ENCODE measurements at regions not wholly inside any gene's neighbourhood (a gene's known extent, or its start where the extent isn't known, plus 50 kb on each side); places are given as distances from the start of the nearest gene placed in this dataset.

- Histone ChIP-seq H3K36me3 (ENCODE audit: control insufficient read depth in 1 of 2, insufficient read depth in 2 of 2, low read length in 2 of 2) (no peaks in the 10 kb centered on the region), H3K79me1 (ENCODE audit: low read length) (no peaks in the 10 kb centered on the region), H2BK12ac (ENCODE audit: low read length) (no peak overlapping the region), H2AFZ (ENCODE audit: insufficient read depth, low read length, poor library complexity) (no peak overlapping the region), H3K9ac (ENCODE audit: low read length) (no peak overlapping the region), H3K9me3 (ENCODE audit: insufficient read depth, low read depth, low read length) (no peaks in the 10 kb centered on the region), H3K23ac (ENCODE audit: low read length) (no peak overlapping the region), H3K4me3 (ENCODE audit: low read depth, low read length) (no peak overlapping the region), H4K8ac (ENCODE audit: low read depth, low read length) (no peak overlapping the region), H3K4me2 (ENCODE audit: low read length) (no peak overlapping the region), H3K27ac (ENCODE audit: low read depth, low read length) (no peak overlapping the region), H3K27me3 (ENCODE audit: insufficient read depth, low read length) (no peaks in the 10 kb centered on the region), H2BK120ac (ENCODE audit: insufficient read depth, low read length, poor library complexity) (no peak overlapping the region), H3K18ac (ENCODE audit: low read length) (no peak overlapping the region), H4K12ac (ENCODE audit: low read depth, low read length) (no peak overlapping the region), H3K79me2 (ENCODE audit: control insufficient read depth, insufficient read depth, low read length, poor library complexity) (no peaks in the 10 kb centered on the region), H3K4ac (ENCODE audit: low read depth, low read length) (no peak overlapping the region), H3K4me1 (ENCODE audit: control insufficient read depth in 1 of 2, insufficient read depth in 2 of 2, low read length in 2 of 2) (no peaks in the 10 kb centered on the region), H3K14ac (ENCODE audit: low read length) (no peak overlapping the region), H4K91ac (ENCODE audit: low read depth, low read length) (no peak overlapping the region), H2BK5ac (ENCODE audit: low read depth, low read length, poor library complexity) (no peak overlapping the region), H2AK5ac (ENCODE audit: low read length) (no peak overlapping the region)
- no CpG with 5 or more reads among the region's 2 CpGs for WGBS (ENCODE audit: extremely low coverage, insufficient coverage, insufficient read length)
- no peak for DNase-seq
Measured at GRCh38 chr4:38536716-38537115, 127.3 kb upstream of the KLF3 start.

GRCh38 chr4:38537666-38538065 is 126.3 kb upstream of the KLF3 start:
- Histone ChIP-seq H2AK5ac (ENCODE audit: low read length) (no peak overlapping the region), H3K79me2 (ENCODE audit: control insufficient read depth, insufficient read depth, low read length, poor library complexity) (no peaks in the 10 kb centered on the region), H3K4ac (ENCODE audit: low read depth, low read length) (no peak overlapping the region), H3K4me2 (ENCODE audit: low read length) (no peak overlapping the region), H3K4me3 (ENCODE audit: low read depth, low read length) (no peak overlapping the region), H3K27me3 (ENCODE audit: insufficient read depth, low read length) (no peaks in the 10 kb centered on the region), H3K36me3 (ENCODE audit: control insufficient read depth in 1 of 2, insufficient read depth in 2 of 2, low read length in 2 of 2) (no peaks in the 10 kb centered on the region), H3K14ac (ENCODE audit: low read length) (no peak overlapping the region), H3K4me1 (ENCODE audit: control insufficient read depth in 1 of 2, insufficient read depth in 2 of 2, low read length in 2 of 2) (no peaks in the 10 kb centered on the region), H2BK5ac (ENCODE audit: low read depth, low read length, poor library complexity) (no peak overlapping the region), H3K9me3 (ENCODE audit: insufficient read depth, low read depth, low read length) (no peaks in the 10 kb centered on the region), H2AFZ (ENCODE audit: insufficient read depth, low read length, poor library complexity) (no peak overlapping the region), H4K12ac (ENCODE audit: low read depth, low read length) (no peak overlapping the region), H2BK120ac (ENCODE audit: insufficient read depth, low read length, poor library complexity) (no peak overlapping the region), H2BK12ac (ENCODE audit: low read length) (no peak overlapping the region), H3K18ac (ENCODE audit: low read length) (no peak overlapping the region), H4K91ac (ENCODE audit: low read depth, low read length) (no peak overlapping the region), H3K9ac (ENCODE audit: low read length) (no peak overlapping the region), H3K27ac (ENCODE audit: low read depth, low read length) (no peak overlapping the region), H4K8ac (ENCODE audit: low read depth, low read length) (no peak overlapping the region), H3K79me1 (ENCODE audit: low read length) (no peaks in the 10 kb centered on the region), H3K23ac (ENCODE audit: low read length) (no peak overlapping the region)
- WGBS (ENCODE audit: extremely low coverage, insufficient coverage, insufficient read length), result no CpG with 5 or more reads among the region's 1 CpG
- no peak for DNase-seq

- H3K14ac ChIP-seq (ENCODE audit: low read length), result no peak overlapping the region
- H2AFZ ChIP-seq (ENCODE audit: insufficient read depth, low read length, poor library complexity), result no peak overlapping the region
- no peak overlapping the region for H2BK12ac ChIP-seq (ENCODE audit: low read length)
- no peak overlapping the region for H4K8ac ChIP-seq (ENCODE audit: low read depth, low read length)
- no peak overlapping the region for H3K9ac ChIP-seq (ENCODE audit: low read length)
- H3K27me3 ChIP-seq (ENCODE audit: insufficient read depth, low read length), result no peaks in the 10 kb centered on the region
- H3K9me3 ChIP-seq (ENCODE audit: insufficient read depth, low read depth, low read length), result no peaks in the 10 kb centered on the region
- H4K12ac ChIP-seq (ENCODE audit: low read depth, low read length), result no peak overlapping the region
- H3K36me3 ChIP-seq (ENCODE audit: control insufficient read depth in 1 of 2, insufficient read depth in 2 of 2, low read length in 2 of 2), result no peaks in the 10 kb centered on the region
- no peak overlapping the region for H4K91ac ChIP-seq (ENCODE audit: low read depth, low read length)
- no peaks in the 10 kb centered on the region for H3K79me1 ChIP-seq (ENCODE audit: low read length)
- no peak overlapping the region for H3K4me2 ChIP-seq (ENCODE audit: low read length)
- DNase-seq, result no peak
- no peak overlapping the region for H3K27ac ChIP-seq (ENCODE audit: low read depth, low read length)
- H2AK5ac ChIP-seq (ENCODE audit: low read length), result no peak overlapping the region
- no peak overlapping the region for H3K23ac ChIP-seq (ENCODE audit: low read length)
- H2BK5ac ChIP-seq (ENCODE audit: low read depth, low read length, poor library complexity), result no peak overlapping the region
- no peaks in the 10 kb centered on the region for H3K4me1 ChIP-seq (ENCODE audit: control insufficient read depth in 1 of 2, insufficient read depth in 2 of 2, low read length in 2 of 2)
- H3K79me2 ChIP-seq (ENCODE audit: control insufficient read depth, insufficient read depth, low read length, poor library complexity), result no peaks in the 10 kb centered on the region
- H2BK120ac ChIP-seq (ENCODE audit: insufficient read depth, low read length, poor library complexity), result no peak overlapping the region
- H3K4ac ChIP-seq (ENCODE audit: low read depth, low read length), result no peak overlapping the region
- H3K4me3 ChIP-seq (ENCODE audit: low read depth, low read length), result no peak overlapping the region
- WGBS (ENCODE audit: extremely low coverage, insufficient coverage, insufficient read length), result no CpG with 5 or more reads among the region's 2 CpGs
- no peak overlapping the region for H3K18ac ChIP-seq (ENCODE audit: low read length)
Measured at GRCh38 chr4:38538517-38538916, 125.5 kb upstream of the KLF3 start.

DNA sequence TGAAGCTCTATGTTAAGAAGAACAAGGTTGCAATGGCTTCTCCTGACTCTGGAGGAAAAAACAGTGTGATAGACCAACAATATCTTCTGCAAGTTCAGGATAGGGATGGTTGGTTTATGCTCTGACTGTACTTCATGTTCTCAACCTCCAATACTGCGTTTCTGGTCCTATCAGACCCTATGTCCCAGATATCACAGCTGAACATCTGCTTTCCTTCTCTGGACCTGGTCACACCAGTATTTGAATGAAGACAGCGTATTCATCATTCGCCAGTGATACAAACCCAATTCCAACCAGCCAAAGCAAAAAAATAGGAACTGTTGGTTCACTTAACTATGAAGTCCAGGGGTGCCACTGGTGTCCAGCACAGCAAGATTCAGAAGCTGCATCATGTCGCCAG is 124.5 kb upstream of the KLF3 start:
- Histone ChIP-seq H2AK5ac (ENCODE audit: low read length) (no peak overlapping the region), H3K79me1 (ENCODE audit: low read length) (no peaks in the 10 kb centered on the region), H2BK12ac (ENCODE audit: low read length) (no peak overlapping the region), H3K14ac (ENCODE audit: low read length) (no peak overlapping the region), H4K12ac (ENCODE audit: low read depth, low read length) (no peak overlapping the region), H2BK120ac (ENCODE audit: insufficient read depth, low read length, poor library complexity) (no peak overlapping the region), H3K18ac (ENCODE audit: low read length) (no peak overlapping the region), H3K79me2 (ENCODE audit: control insufficient read depth, insufficient read depth, low read length, poor library complexity) (no peaks in the 10 kb centered on the region), H3K4me3 (ENCODE audit: low read depth, low read length) (no peak overlapping the region), H3K4me1 (ENCODE audit: control insufficient read depth in 1 of 2, insufficient read depth in 2 of 2, low read length in 2 of 2) (no peaks in the 10 kb centered on the region), H4K8ac (ENCODE audit: low read depth, low read length) (no peak overlapping the region), H3K27me3 (ENCODE audit: insufficient read depth, low read length) (no peaks in the 10 kb centered on the region), H3K4me2 (ENCODE audit: low read length) (no peak overlapping the region), H3K4ac (ENCODE audit: low read depth, low read length) (no peak overlapping the region), H4K91ac (ENCODE audit: low read depth, low read length) (no peak overlapping the region), H3K23ac (ENCODE audit: low read length) (no peak overlapping the region), H3K36me3 (ENCODE audit: control insufficient read depth in 1 of 2, insufficient read depth in 2 of 2, low read length in 2 of 2) (no peaks in the 10 kb centered on the region), H3K9ac (ENCODE audit: low read length) (no peak overlapping the region), H2BK5ac (ENCODE audit: low read depth, low read length, poor library complexity) (no peak overlapping the region), H3K27ac (ENCODE audit: low read depth, low read length) (no peak overlapping the region), H2AFZ (ENCODE audit: insufficient read depth, low read length, poor library complexity) (no peak overlapping the region), H3K9me3 (ENCODE audit: insufficient read depth, low read depth, low read length) (peaks cover 1% of the 10 kb centered on the region)
- WGBS (ENCODE audit: extremely low coverage, insufficient coverage, insufficient read length), result no CpG with 5 or more reads among the region's 4 CpGs
- no peak for DNase-seq
